ENCODE measurements at regions not wholly inside any gene's neighbourhood (a gene's known extent, or its start where the extent isn't known, plus 50 kb on each side); places are given as distances from the start of the nearest gene placed in this dataset.
A peak's percentile ranks its signal among the peaks of the same experiment; 100 is the strongest.

- Histone ChIP-seq H3K27ac (ENCODE audit: extremely low read depth, low read depth, low read length) (no peak overlapping the region), H3K9me3 (ENCODE audit: control insufficient read depth, insufficient read depth, low read depth, low read length) (no peaks in the 10 kb centered on the region), H3K4me3 (ENCODE audit: low read depth, low read length) (no peak overlapping the region), H3K4me1 (ENCODE audit: control insufficient read depth, insufficient read depth, low read length) (no peaks in the 10 kb centered on the region), H3K36me3 (ENCODE audit: control insufficient read depth in 2 of 2, insufficient read depth in 1 of 2, low read length in 2 of 2) (no peaks in the 10 kb centered on the region)
- ChIA-PET POLR2A (interaction anchor here (1.1 kb wide), 1 partner anchor 73 kb away, joined by 4 read pairs; no protein-coding TSS in a partner anchor), CTCF (interaction anchor here (0.7 to 1.1 kb wide), 2 partner anchors 186 to 375 kb away, joined by 3 to 6 read pairs; no protein-coding TSS in a partner anchor)
- TF ChIP-seq ZNF776 (tag by site-specific recombination; IDR thresholded peaks at IDR 0.05; ENCODE audit: borderline replicate concordance) (no peak), ZNF791 (tag by site-specific recombination; IDR thresholded peaks at IDR 0.05) (no peak), ZBTB21 (tag by site-specific recombination; IDR thresholded peaks at IDR 0.05) (no peak), SCRT2 (tag by site-specific recombination; IDR thresholded peaks at IDR 0.05) (no peak), PRDM4 (tag by site-specific recombination; IDR thresholded peaks at IDR 0.05) (no peak), ZNF530 (tag by site-specific recombination; IDR thresholded peaks at IDR 0.05; ENCODE audit: low read depth) (no peak), SCRT1 (tag by site-specific recombination; IDR thresholded peaks at IDR 0.05; ENCODE audit: borderline replicate concordance) (no peak), ZNF558 (tag by site-specific recombination; IDR thresholded peaks at IDR 0.05) (no peak), ZNF626 (tag by site-specific recombination; IDR thresholded peaks at IDR 0.05) (no peak), ZNF354C (tag by site-specific recombination; IDR thresholded peaks at IDR 0.05; ENCODE audit: borderline replicate concordance, low read depth) (no peak), ZNF792 (tag by site-specific recombination; IDR thresholded peaks at IDR 0.05) (no peak), SALL2 (tag by site-specific recombination; IDR thresholded peaks at IDR 0.05; ENCODE audit: borderline replicate concordance) (no peak), ZNF830 (tag by site-specific recombination; IDR thresholded peaks at IDR 0.05; ENCODE audit: low read depth) (no peak), ATF2 (tag by site-specific recombination; IDR thresholded peaks at IDR 0.05; ENCODE audit: low read depth) (no peak), ZNF677 (tag by site-specific recombination; IDR thresholded peaks at IDR 0.05) (no peak)
Observed at GRCh38 chr1:234684856-234685255, 74.9 kb upstream of the IRF2BP2 start.

GRCh38 chr1:234683861-234684632 is 74.1 kb upstream of the IRF2BP2 start:
- CTCF ChIA-PET = interaction anchor here (0.7 to 1.1 kb wide), 2 partner anchors 185 to 374 kb away, joined by 3 to 6 read pairs; no protein-coding TSS in a partner anchor
- peak; percentile 63 for TF ChIP-seq INSM2 (tag by site-specific recombination; IDR thresholded peaks at IDR 0.05)
- TF ChIP-seq ZNF223 (tag by site-specific recombination; IDR thresholded peaks at IDR 0.05) = no peak
- TF ChIP-seq SCRT1 (tag by site-specific recombination; IDR thresholded peaks at IDR 0.05; ENCODE audit: borderline replicate concordance) = 0 out of 2 replicates have a peak, but pooled peaks have one; percentile 20
- TF ChIP-seq ZNF114 (tag by site-specific recombination; IDR thresholded peaks at IDR 0.05) = no peak
- TF ChIP-seq MYNN (tag by site-specific recombination; IDR thresholded peaks at IDR 0.05; ENCODE audit: borderline replicate concordance) = no peak
- TF ChIP-seq KLF9 (tag by site-specific recombination; IDR thresholded peaks at IDR 0.05; ENCODE audit: low read depth) = no peak
- TF ChIP-seq ZNF335 (tag by site-specific recombination; conservative IDR thresholded peaks at IDR 0.05) = peak; percentile 65
- 0 out of 2 replicates have a peak, but pooled peaks have one; percentile 21 for TF ChIP-seq ZNF843 (tag by site-specific recombination; IDR thresholded peaks at IDR 0.05)
- TF ChIP-seq ZNF596 (tag by site-specific recombination; IDR thresholded peaks at IDR 0.05) = no peak
- no peak for TF ChIP-seq PBX3 (CRISPR knock-in tag; IDR thresholded peaks at IDR 0.05)
- TF ChIP-seq ZSCAN18 (tag by site-specific recombination; IDR thresholded peaks at IDR 0.05) = no peak
- no peak for TF ChIP-seq ZXDB (tag by site-specific recombination; IDR thresholded peaks at IDR 0.05)

More at GRCh38 chr1:234683861-234684632, 74.1 kb upstream of the IRF2BP2 start:
- Histone ChIP-seq H3K4me3 (ENCODE audit: low read depth, low read length) (no peak overlapping the region), H3K4me1 (ENCODE audit: control insufficient read depth, insufficient read depth, low read length) (no peaks in the 10 kb centered on the region), H3K9me3 (ENCODE audit: control insufficient read depth, insufficient read depth, low read depth, low read length) (no peaks in the 10 kb centered on the region), H3K27ac (ENCODE audit: extremely low read depth, low read depth, low read length) (no peak overlapping the region), H3K36me3 (ENCODE audit: control insufficient read depth in 2 of 2, insufficient read depth in 1 of 2, low read length in 2 of 2) (no peaks in the 10 kb centered on the region)
- POLR2A ChIA-PET = interaction anchor here (1.1 kb wide), 1 partner anchor 72 kb away, joined by 4 read pairs; no protein-coding TSS in a partner anchor

Measured in HEK293 (cell line).